ENCODE measurements at regions not wholly inside any gene's neighbourhood (a gene's known extent, or its start where the extent isn't known, plus 50 kb on each side); places are given as distances from the start of the nearest gene placed in this dataset.

DNA sequence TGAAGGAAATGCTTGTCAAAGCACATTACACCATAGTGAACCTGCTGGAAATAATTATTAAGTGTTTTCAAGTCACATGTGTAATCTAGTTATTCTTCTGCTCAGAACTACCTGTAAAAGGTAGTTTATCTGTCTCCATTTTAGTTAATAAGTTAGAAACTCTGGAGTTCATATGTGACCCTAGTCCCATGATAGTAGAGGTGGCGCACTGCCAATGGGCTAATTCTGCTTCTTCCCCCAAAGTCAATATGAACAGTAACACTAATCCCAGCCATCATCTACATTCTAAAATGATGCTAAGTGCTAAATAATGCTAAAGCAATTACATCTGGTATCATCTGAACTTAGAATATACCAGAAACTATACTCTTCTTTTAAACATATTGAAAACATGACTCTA, 361.0 kb upstream of the NECTIN3 start:
- Histone ChIP-seq H3K36me3 (ENCODE audit: control insufficient read depth in 2 of 2, insufficient read depth in 2 of 2, low read length in 2 of 2) (no peaks in the 10 kb centered on the region), H3K9me3 (ENCODE audit: control insufficient read depth in 2 of 2, low read length in 2 of 2) (no peaks in the 10 kb centered on the region), H3K9ac (ENCODE audit: low read depth in 1 of 2, low read length in 2 of 2) (no peak overlapping the region), H3K27ac (ENCODE audit: low read depth in 2 of 2, low read length in 2 of 2) (no peak overlapping the region), H3K4me3 (ENCODE audit: low read length in 2 of 2) (no peak overlapping the region), H3K4me1 (ENCODE audit: control insufficient read depth in 2 of 2, insufficient read depth in 2 of 2, low read length in 2 of 2) (no peaks in the 10 kb centered on the region), H3K27me3 (ENCODE audit: control insufficient read depth in 2 of 2, insufficient read depth in 2 of 2, low read length in 2 of 2) (no peaks in the 10 kb centered on the region)

- Histone ChIP-seq H3K9ac (ENCODE audit: low read depth in 1 of 2, low read length in 2 of 2) (no peak overlapping the region), H3K36me3 (ENCODE audit: control insufficient read depth in 2 of 2, insufficient read depth in 2 of 2, low read length in 2 of 2) (no peaks in the 10 kb centered on the region), H3K27ac (ENCODE audit: low read depth in 2 of 2, low read length in 2 of 2) (no peak overlapping the region), H3K27me3 (ENCODE audit: control insufficient read depth in 2 of 2, insufficient read depth in 2 of 2, low read length in 2 of 2) (no peaks in the 10 kb centered on the region), H3K4me3 (ENCODE audit: low read length in 2 of 2) (no peak overlapping the region), H3K4me1 (ENCODE audit: control insufficient read depth in 2 of 2, insufficient read depth in 2 of 2, low read length in 2 of 2) (no peaks in the 10 kb centered on the region), H3K9me3 (ENCODE audit: control insufficient read depth in 2 of 2, low read length in 2 of 2) (no peaks in the 10 kb centered on the region)
These were observed 360.3 kb upstream of the NECTIN3 start for GRCh38 chr3:110711130-110711832.

DNA sequence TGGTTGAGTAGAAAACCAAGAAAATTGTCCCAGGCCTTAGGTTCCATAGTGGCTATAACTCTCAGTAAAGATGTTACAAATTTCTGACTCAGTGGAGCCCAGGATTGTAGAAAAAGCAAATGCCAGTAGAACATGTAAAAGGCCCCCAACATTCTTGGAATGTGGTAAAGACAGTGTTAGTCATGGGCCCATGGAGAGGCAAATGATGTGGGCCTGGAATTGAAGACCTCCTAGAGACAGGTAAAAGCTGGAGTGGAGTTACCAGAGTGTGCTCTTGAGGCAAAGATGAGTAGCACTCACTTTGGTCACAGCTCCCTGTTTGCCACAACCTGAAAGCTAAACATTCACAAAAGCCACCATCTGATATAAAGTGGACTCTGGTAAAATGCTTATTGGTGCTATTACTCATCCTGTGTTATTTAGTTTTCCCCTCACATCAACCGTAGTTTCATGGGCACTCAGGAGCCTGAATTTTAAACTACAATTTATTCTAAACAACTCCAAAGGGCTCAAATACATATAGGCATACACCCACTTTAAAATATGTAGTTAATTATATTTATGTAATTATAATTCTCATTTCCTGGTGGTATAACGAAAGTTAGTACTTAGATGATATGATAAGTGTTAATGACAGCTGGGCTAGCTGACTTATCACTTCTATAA, 359.6 kb upstream of the NECTIN3 start:
- no peak overlapping the region for H3K9ac ChIP-seq (ENCODE audit: low read depth in 1 of 2, low read length in 2 of 2)
- no peaks in the 10 kb centered on the region for H3K27me3 ChIP-seq (ENCODE audit: control insufficient read depth in 2 of 2, insufficient read depth in 2 of 2, low read length in 2 of 2)
- H3K27ac ChIP-seq (ENCODE audit: low read depth in 2 of 2, low read length in 2 of 2): no peak overlapping the region

GRCh38 chr3:110727056-110727455, 344.6 kb upstream of the NECTIN3 start:
- Histone ChIP-seq H3K4me1 (ENCODE audit: control insufficient read depth in 2 of 2, insufficient read depth in 2 of 2, low read length in 2 of 2) (no peaks in the 10 kb centered on the region), H3K27ac (ENCODE audit: low read depth in 2 of 2, low read length in 2 of 2) (no peak overlapping the region), H3K4me3 (ENCODE audit: low read length in 2 of 2) (no peak overlapping the region)

More for the DNA sequence above, 359.6 kb upstream of the NECTIN3 start:
- no peaks in the 10 kb centered on the region for H3K36me3 ChIP-seq (ENCODE audit: control insufficient read depth in 2 of 2, insufficient read depth in 2 of 2, low read length in 2 of 2)
- H3K4me1 ChIP-seq (ENCODE audit: control insufficient read depth in 2 of 2, insufficient read depth in 2 of 2, low read length in 2 of 2): no peaks in the 10 kb centered on the region
- no peaks in the 10 kb centered on the region for H3K9me3 ChIP-seq (ENCODE audit: control insufficient read depth in 2 of 2, low read length in 2 of 2)
- H3K4me3 ChIP-seq (ENCODE audit: low read length in 2 of 2): no peak overlapping the region

DNA sequence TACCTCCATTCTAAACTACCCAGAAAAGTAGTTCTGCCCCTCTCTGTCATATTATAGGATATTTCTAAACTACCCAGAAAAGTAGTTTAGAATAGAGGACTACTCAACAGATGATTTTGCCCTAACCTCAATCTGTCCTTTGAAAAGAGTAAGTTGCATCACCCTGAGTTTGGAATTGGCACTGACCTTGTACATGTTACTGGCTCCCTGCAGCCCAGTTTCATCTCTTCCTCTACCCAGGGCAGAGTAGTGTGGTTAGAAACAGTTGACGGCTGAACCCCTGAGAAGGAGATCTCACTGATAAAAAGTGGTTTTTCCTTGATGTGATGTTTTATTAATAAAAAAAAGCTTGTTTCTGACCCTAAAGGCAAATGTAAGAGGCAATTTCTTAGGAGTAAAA, 340.5 kb upstream of the NECTIN3 start:
- no peaks in the 10 kb centered on the region for H3K27me3 ChIP-seq (ENCODE audit: control insufficient read depth in 2 of 2, insufficient read depth in 2 of 2, low read length in 2 of 2)
- no peak overlapping the region for H3K9ac ChIP-seq (ENCODE audit: low read depth in 1 of 2, low read length in 2 of 2)
- H3K4me1 ChIP-seq (ENCODE audit: control insufficient read depth in 2 of 2, insufficient read depth in 2 of 2, low read length in 2 of 2): no peaks in the 10 kb centered on the region
- no peaks in the 10 kb centered on the region for H3K36me3 ChIP-seq (ENCODE audit: control insufficient read depth in 2 of 2, insufficient read depth in 2 of 2, low read length in 2 of 2)
- H3K4me3 ChIP-seq (ENCODE audit: low read length in 2 of 2): no peak overlapping the region
- no peaks in the 10 kb centered on the region for H3K9me3 ChIP-seq (ENCODE audit: control insufficient read depth in 2 of 2, low read length in 2 of 2)
- H3K27ac ChIP-seq (ENCODE audit: low read depth in 2 of 2, low read length in 2 of 2): no peak overlapping the region

More at GRCh38 chr3:110727056-110727455, 344.6 kb upstream of the NECTIN3 start:
- Histone ChIP-seq H3K9ac (ENCODE audit: low read depth in 1 of 2, low read length in 2 of 2) (no peak overlapping the region), H3K27me3 (ENCODE audit: control insufficient read depth in 2 of 2, insufficient read depth in 2 of 2, low read length in 2 of 2) (no peaks in the 10 kb centered on the region), H3K36me3 (ENCODE audit: control insufficient read depth in 2 of 2, insufficient read depth in 2 of 2, low read length in 2 of 2) (no peaks in the 10 kb centered on the region), H3K9me3 (ENCODE audit: control insufficient read depth in 2 of 2, low read length in 2 of 2) (no peaks in the 10 kb centered on the region)

DNA sequence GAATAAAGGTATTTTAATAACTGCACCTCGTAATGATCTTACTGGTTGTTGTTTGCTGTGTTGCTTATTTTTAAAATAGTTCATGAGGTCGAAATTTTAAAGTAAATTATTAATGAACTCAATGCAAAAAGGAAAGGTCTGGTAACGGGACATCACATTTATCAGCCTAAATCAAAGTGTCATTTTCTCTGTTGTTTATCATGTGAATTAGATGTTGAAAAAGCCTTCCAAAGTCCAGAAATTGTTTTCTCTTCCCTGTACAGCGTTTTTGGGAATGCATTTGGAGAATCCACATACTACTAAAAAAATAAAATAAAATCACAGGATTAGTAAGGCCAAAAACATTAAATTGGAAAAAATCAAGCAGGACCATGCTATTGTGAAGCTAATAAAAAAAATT, 339.2 kb upstream of the NECTIN3 start:
- no peak overlapping the region for H3K4me3 ChIP-seq (ENCODE audit: low read length in 2 of 2)
- H3K9me3 ChIP-seq (ENCODE audit: control insufficient read depth in 2 of 2, low read length in 2 of 2): no peaks in the 10 kb centered on the region
- H3K9ac ChIP-seq (ENCODE audit: low read depth in 1 of 2, low read length in 2 of 2): no peak overlapping the region
- H3K27ac ChIP-seq (ENCODE audit: low read depth in 2 of 2, low read length in 2 of 2): no peak overlapping the region
- H3K27me3 ChIP-seq (ENCODE audit: control insufficient read depth in 2 of 2, insufficient read depth in 2 of 2, low read length in 2 of 2): no peaks in the 10 kb centered on the region
- H3K36me3 ChIP-seq (ENCODE audit: control insufficient read depth in 2 of 2, insufficient read depth in 2 of 2, low read length in 2 of 2): no peaks in the 10 kb centered on the region
- no peaks in the 10 kb centered on the region for H3K4me1 ChIP-seq (ENCODE audit: control insufficient read depth in 2 of 2, insufficient read depth in 2 of 2, low read length in 2 of 2)

DNA sequence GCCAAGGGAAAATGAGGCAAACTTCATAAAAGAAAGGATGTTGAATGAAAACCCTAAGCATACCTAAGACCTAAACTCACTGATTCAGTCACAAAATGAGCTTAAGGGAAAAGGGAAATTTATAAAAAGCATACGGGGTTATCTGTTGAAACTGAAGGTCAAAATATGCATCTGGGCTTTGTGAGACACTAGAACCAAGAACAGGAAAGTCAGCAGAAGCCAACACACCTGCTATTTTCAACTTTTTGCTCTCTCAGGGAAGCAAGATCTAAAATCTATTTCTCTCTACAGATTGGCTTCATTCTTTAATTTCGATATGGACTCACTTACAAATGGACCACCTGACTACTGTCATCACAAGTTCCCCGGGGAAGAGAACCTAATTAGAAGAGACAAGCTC, 338.6 kb upstream of the NECTIN3 start:
- no peaks in the 10 kb centered on the region for H3K36me3 ChIP-seq (ENCODE audit: control insufficient read depth in 2 of 2, insufficient read depth in 2 of 2, low read length in 2 of 2)

GRCh38 chr3:110734524-110734923, 337.1 kb upstream of the NECTIN3 start:
- no peaks in the 10 kb centered on the region for H3K27me3 ChIP-seq (ENCODE audit: control insufficient read depth in 2 of 2, insufficient read depth in 2 of 2, low read length in 2 of 2)
- no peak overlapping the region for H3K4me3 ChIP-seq (ENCODE audit: low read length in 2 of 2)
- no peak overlapping the region for H3K9ac ChIP-seq (ENCODE audit: low read depth in 1 of 2, low read length in 2 of 2)
- H3K4me1 ChIP-seq (ENCODE audit: control insufficient read depth in 2 of 2, insufficient read depth in 2 of 2, low read length in 2 of 2): no peaks in the 10 kb centered on the region
- H3K36me3 ChIP-seq (ENCODE audit: control insufficient read depth in 2 of 2, insufficient read depth in 2 of 2, low read length in 2 of 2): no peaks in the 10 kb centered on the region
- H3K27ac ChIP-seq (ENCODE audit: low read depth in 2 of 2, low read length in 2 of 2): no peak overlapping the region
- H3K9me3 ChIP-seq (ENCODE audit: control insufficient read depth in 2 of 2, low read length in 2 of 2): no peaks in the 10 kb centered on the region

More for the DNA sequence above, 338.6 kb upstream of the NECTIN3 start:
- H3K4me3 ChIP-seq (ENCODE audit: low read length in 2 of 2): no peak overlapping the region
- H3K4me1 ChIP-seq (ENCODE audit: control insufficient read depth in 2 of 2, insufficient read depth in 2 of 2, low read length in 2 of 2): no peaks in the 10 kb centered on the region
- no peak overlapping the region for H3K27ac ChIP-seq (ENCODE audit: low read depth in 2 of 2, low read length in 2 of 2)
- no peaks in the 10 kb centered on the region for H3K9me3 ChIP-seq (ENCODE audit: control insufficient read depth in 2 of 2, low read length in 2 of 2)
- no peaks in the 10 kb centered on the region for H3K27me3 ChIP-seq (ENCODE audit: control insufficient read depth in 2 of 2, insufficient read depth in 2 of 2, low read length in 2 of 2)
- no peak overlapping the region for H3K9ac ChIP-seq (ENCODE audit: low read depth in 1 of 2, low read length in 2 of 2)

GRCh38 chr3:110736332-110736731, 335.3 kb upstream of the NECTIN3 start:
- Histone ChIP-seq H3K9ac (ENCODE audit: low read depth in 1 of 2, low read length in 2 of 2) (no peak overlapping the region), H3K4me3 (ENCODE audit: low read length in 2 of 2) (no peak overlapping the region), H3K27ac (ENCODE audit: low read depth in 2 of 2, low read length in 2 of 2) (no peak overlapping the region), H3K9me3 (ENCODE audit: control insufficient read depth in 2 of 2, low read length in 2 of 2) (no peaks in the 10 kb centered on the region), H3K4me1 (ENCODE audit: control insufficient read depth in 2 of 2, insufficient read depth in 2 of 2, low read length in 2 of 2) (no peaks in the 10 kb centered on the region), H3K27me3 (ENCODE audit: control insufficient read depth in 2 of 2, insufficient read depth in 2 of 2, low read length in 2 of 2) (no peaks in the 10 kb centered on the region), H3K36me3 (ENCODE audit: control insufficient read depth in 2 of 2, insufficient read depth in 2 of 2, low read length in 2 of 2) (no peaks in the 10 kb centered on the region)

- Histone ChIP-seq H3K36me3 (ENCODE audit: control insufficient read depth in 2 of 2, insufficient read depth in 2 of 2, low read length in 2 of 2) (no peaks in the 10 kb centered on the region), H3K4me3 (ENCODE audit: low read length in 2 of 2) (no peak overlapping the region), H3K9me3 (ENCODE audit: control insufficient read depth in 2 of 2, low read length in 2 of 2) (no peaks in the 10 kb centered on the region), H3K27me3 (ENCODE audit: control insufficient read depth in 2 of 2, insufficient read depth in 2 of 2, low read length in 2 of 2) (no peaks in the 10 kb centered on the region), H3K9ac (ENCODE audit: low read depth in 1 of 2, low read length in 2 of 2) (no peak overlapping the region), H3K4me1 (ENCODE audit: control insufficient read depth in 2 of 2, insufficient read depth in 2 of 2, low read length in 2 of 2) (peaks cover 2 to 3% of the 10 kb centered on the region in 2 donors), H3K27ac (ENCODE audit: low read depth in 2 of 2, low read length in 2 of 2) (no peak overlapping the region)
These were observed 333.1 kb upstream of the NECTIN3 start for GRCh38 chr3:110738531-110738930.
